ENCODE measurements at regions not wholly inside any gene's neighbourhood (a gene's known extent, or its start where the extent isn't known, plus 50 kb on each side); places are given as distances from the start of the nearest gene placed in this dataset.
"Not testable (repeated sequence)": the region's sequence is repeated elsewhere in the genome, so short reads cannot be mapped to it uniquely, and the experiment has no call there.

DNA sequence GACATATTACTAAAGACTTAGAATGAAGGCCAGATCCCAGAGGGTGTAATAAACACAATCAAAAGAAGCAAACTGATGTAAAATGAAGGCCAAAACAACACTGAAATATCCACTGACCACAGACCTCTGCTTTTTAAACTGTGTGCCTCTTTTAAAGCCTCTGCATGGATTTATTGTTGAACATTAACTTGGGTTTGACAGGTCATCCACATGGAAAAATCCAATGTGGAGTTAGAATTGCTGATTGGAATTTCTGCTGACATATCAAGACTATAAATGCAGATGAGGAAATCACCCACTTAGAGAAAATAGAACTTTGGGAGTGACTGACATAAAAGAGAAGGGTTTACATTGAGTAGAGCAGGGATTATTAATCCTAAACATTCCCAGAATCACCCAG, 853.9 kb upstream of the RAG2 start:
- Mint-ChIP-seq H3K4me1 (ENCODE audit: low read depth) (no peaks in the 10 kb centered on the region), H3K36me3 (ENCODE audit: low read depth) (no peaks in the 10 kb centered on the region), H3K27me3 (no peaks in the 10 kb centered on the region), H3K4me3 (no peak overlapping the region), H3K9me3 (peaks cover 19% of the 10 kb centered on the region), H3K27ac (no peak overlapping the region)
- DNase-seq, result no peak

DNA sequence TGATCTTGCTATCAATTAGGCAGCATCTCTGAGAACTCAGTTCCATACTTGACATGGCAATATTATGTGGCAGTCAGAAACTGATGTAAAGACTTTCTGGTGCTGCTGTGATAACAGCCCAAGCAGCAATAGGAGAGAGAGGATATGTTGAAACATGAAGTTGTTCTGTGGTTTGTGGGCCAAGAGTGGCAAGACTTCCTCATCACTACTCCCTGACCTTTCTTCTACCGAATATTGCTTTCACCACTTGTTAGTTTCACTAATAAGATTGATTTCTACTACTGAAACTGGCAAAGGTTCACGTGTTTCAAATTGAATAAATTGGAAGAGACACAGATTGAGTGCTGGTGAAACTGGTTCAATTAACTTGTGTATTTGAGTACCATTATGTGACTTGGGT, 852.6 kb upstream of the RAG2 start:
- Mint-ChIP-seq H3K27ac (no peak overlapping the region), H3K9me3 (peaks cover 23% of the 10 kb centered on the region), H3K36me3 (ENCODE audit: low read depth) (no peaks in the 10 kb centered on the region), H3K4me3 (no peak overlapping the region), H3K4me1 (ENCODE audit: low read depth) (no peaks in the 10 kb centered on the region), H3K27me3 (no peaks in the 10 kb centered on the region)
- no peak for DNase-seq

DNA sequence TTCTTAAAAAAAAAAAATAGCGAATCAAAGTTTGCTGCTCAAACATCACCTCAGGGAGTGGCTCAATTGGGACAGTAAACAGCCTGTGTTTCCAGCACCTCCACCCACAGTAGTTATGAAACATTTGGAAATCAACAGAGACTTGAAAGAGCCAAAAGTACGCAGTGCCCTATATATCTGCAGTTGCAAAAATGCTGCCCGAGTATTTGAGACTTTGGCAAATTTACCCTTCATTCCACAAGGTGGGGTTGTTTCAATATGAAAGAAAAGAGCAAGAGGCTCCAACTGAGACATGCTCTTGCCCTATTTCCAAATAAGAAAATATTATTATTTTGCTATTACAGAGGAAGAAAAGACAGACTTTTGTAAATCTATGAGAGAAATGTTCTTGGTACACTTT, 851.1 kb upstream of the RAG2 start:
- Mint-ChIP-seq H3K36me3 (ENCODE audit: low read depth) (no peaks in the 10 kb centered on the region), H3K27ac (no peak overlapping the region), H3K4me3 (no peak overlapping the region), H3K27me3 (no peaks in the 10 kb centered on the region), H3K9me3 (peaks cover 13% of the 10 kb centered on the region), H3K4me1 (ENCODE audit: low read depth) (no peaks in the 10 kb centered on the region)
- no peak for DNase-seq

- peaks cover 8% of the 10 kb centered on the region for H3K9me3 Mint-ChIP-seq
- no peak overlapping the region for H3K4me3 Mint-ChIP-seq
- no peak overlapping the region for H3K27ac Mint-ChIP-seq
- H3K36me3 Mint-ChIP-seq (ENCODE audit: low read depth), result no peaks in the 10 kb centered on the region
- H3K27me3 Mint-ChIP-seq, result no peaks in the 10 kb centered on the region
- H3K4me1 Mint-ChIP-seq (ENCODE audit: low read depth), result no peaks in the 10 kb centered on the region
- no peak for DNase-seq
These were observed 844.5 kb upstream of the RAG2 start for GRCh38 chr11:37442576-37442975.

DNA sequence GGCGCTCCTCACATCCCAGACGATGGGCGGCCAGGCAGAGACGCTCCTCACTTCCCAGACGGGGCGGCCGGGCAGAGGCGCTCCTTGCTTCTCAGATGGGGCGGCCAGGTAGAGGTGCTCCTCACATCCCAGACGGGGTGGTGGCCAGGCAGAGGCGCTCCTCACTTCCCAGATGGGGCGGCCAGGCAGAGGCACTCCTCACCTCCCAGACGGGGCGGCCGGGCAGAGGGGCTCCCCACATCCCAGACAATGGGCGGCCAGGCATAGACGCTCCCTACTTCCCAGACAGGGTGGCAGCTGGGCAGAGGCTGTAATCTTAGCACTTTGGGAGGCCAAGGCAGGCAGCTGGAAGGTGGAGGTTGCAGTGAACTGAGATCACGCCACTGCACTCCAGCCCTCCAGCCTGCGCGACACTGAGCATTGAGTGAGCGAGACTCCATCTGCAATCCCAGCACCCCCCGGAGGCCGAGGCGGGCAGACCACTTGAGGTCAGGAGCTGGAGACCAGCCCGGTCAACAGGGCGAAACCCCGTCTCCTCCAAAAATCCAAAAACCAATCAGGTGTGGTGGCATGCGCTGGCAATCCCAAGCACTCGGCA, 833.7 kb upstream of the RAG2 start:
- not testable (repeated sequence) for H3K27ac Mint-ChIP-seq; DNase-seq; H3K4me1 Mint-ChIP-seq (ENCODE audit: low read depth); H3K4me3 Mint-ChIP-seq; H3K9me3 Mint-ChIP-seq; H3K27me3 Mint-ChIP-seq; H3K36me3 Mint-ChIP-seq (ENCODE audit: low read depth)

DNA sequence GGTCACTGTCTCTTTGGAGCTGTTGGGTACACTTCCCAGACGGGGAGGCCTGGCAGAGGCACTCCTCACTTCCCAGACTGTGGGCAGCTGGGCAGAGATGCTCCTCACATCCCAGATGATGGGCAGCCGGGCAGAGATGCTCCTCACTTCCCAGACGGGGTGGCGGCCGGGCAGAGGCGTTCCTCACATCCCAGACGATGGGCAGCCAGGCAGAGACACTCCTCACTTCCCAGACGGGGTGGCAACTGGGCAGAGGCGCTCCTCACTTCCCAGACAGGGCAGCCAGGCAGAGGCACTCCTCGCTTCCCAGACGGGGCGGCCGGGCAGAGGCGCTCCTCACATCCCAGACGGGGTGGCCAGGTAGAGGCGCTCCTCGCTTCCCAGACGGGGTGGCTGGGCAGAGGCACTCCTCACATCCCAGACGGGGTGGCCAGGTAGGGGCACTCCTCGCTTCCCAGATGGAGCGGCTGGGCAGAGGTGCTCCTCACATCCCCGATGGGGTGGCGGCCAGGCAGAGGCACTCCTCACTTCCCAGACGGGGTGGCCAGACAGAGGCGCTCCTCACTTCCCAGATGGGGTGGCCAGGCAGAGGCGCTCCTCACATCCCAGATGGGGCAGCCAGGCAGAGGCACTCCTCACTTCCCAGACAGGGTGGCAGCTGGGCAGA, 833.1 kb upstream of the RAG2 start:
- not testable (repeated sequence) for DNase-seq; H3K27me3 Mint-ChIP-seq; H3K36me3 Mint-ChIP-seq (ENCODE audit: low read depth); H3K27ac Mint-ChIP-seq; H3K4me3 Mint-ChIP-seq; H3K4me1 Mint-ChIP-seq (ENCODE audit: low read depth); H3K9me3 Mint-ChIP-seq

DNA sequence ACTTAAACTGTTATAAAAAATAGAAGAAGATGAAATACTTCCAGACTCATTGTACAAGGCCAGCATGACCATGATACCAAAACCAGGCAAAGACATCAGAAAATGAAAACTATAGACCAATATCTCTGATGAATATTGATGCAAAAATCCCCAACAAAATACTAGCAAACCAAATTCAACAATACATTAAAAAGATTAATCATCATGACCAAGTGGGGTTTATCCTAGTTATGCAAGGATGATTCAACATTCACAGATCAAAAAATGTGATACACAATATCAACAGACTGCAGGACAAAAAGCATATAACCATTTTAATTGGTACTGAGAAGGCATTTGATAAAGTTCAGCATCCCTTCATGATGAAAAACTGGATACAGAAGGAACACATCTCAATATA, 824.5 kb upstream of the RAG2 start:
- Mint-ChIP-seq H3K27ac (no peak overlapping the region), H3K36me3 (ENCODE audit: low read depth) (no peaks in the 10 kb centered on the region), H3K27me3 (no peaks in the 10 kb centered on the region), H3K4me1 (ENCODE audit: low read depth) (no peaks in the 10 kb centered on the region), H3K4me3 (no peak overlapping the region), H3K9me3 (peaks cover 13% of the 10 kb centered on the region)
- no peak for DNase-seq

- H3K27me3 Mint-ChIP-seq, result no peaks in the 10 kb centered on the region
- DNase-seq, result no peak
- peaks cover 16% of the 10 kb centered on the region for H3K9me3 Mint-ChIP-seq
- H3K4me1 Mint-ChIP-seq (ENCODE audit: low read depth), result no peaks in the 10 kb centered on the region
- no peaks in the 10 kb centered on the region for H3K36me3 Mint-ChIP-seq (ENCODE audit: low read depth)
- H3K4me3 Mint-ChIP-seq, result no peak overlapping the region
- no peak overlapping the region for H3K27ac Mint-ChIP-seq
These were observed 813.3 kb upstream of the RAG2 start for GRCh38 chr11:37411289-37411688.

- no peak for DNase-seq
- H3K27ac Mint-ChIP-seq, result no peak overlapping the region
- H3K27me3 Mint-ChIP-seq, result no peaks in the 10 kb centered on the region
- H3K9me3 Mint-ChIP-seq, result peaks cover 16% of the 10 kb centered on the region
- H3K4me1 Mint-ChIP-seq (ENCODE audit: low read depth), result no peaks in the 10 kb centered on the region
- H3K4me3 Mint-ChIP-seq, result no peak overlapping the region
- no peaks in the 10 kb centered on the region for H3K36me3 Mint-ChIP-seq (ENCODE audit: low read depth)
These were observed 811.1 kb upstream of the RAG2 start for GRCh38 chr11:37409124-37409523.

DNA sequence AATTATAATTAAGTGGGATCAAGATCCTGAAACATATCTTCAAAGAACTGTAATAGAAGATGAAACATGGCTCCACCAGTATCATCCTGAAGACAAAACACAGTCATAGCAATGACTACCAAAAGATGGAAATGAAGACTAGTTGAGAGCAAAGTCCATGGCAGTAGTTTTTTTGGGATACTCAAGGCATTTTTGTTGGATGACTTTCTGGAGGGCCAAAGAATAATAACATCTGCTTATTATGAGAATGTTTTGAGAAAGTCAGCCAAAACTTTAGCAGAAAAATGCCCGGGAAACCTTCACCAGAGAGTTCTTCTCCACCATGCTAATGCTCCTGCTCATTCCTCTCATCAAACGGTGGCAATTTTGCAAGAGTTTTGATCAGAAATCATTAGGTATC, 809.4 kb upstream of the RAG2 start:
- no peaks in the 10 kb centered on the region for H3K27me3 Mint-ChIP-seq
- H3K4me3 Mint-ChIP-seq, result no peak overlapping the region
- no peak for DNase-seq
- no peaks in the 10 kb centered on the region for H3K4me1 Mint-ChIP-seq (ENCODE audit: low read depth)
- H3K27ac Mint-ChIP-seq, result no peak overlapping the region
- no peaks in the 10 kb centered on the region for H3K36me3 Mint-ChIP-seq (ENCODE audit: low read depth)
- peaks cover 20% of the 10 kb centered on the region for H3K9me3 Mint-ChIP-seq

GRCh38 chr11:37406651-37407050, 808.6 kb upstream of the RAG2 start:
- Mint-ChIP-seq H3K4me1 (ENCODE audit: low read depth) (no peaks in the 10 kb centered on the region), H3K36me3 (ENCODE audit: low read depth) (no peaks in the 10 kb centered on the region), H3K9me3 (peaks cover 19% of the 10 kb centered on the region), H3K27ac (no peak overlapping the region), H3K4me3 (no peak overlapping the region), H3K27me3 (no peaks in the 10 kb centered on the region)
- DNase-seq, result no peak

- no peaks in the 10 kb centered on the region for H3K27me3 Mint-ChIP-seq
- no peak for DNase-seq
- no peaks in the 10 kb centered on the region for H3K4me1 Mint-ChIP-seq (ENCODE audit: low read depth)
- no peaks in the 10 kb centered on the region for H3K36me3 Mint-ChIP-seq (ENCODE audit: low read depth)
- H3K4me3 Mint-ChIP-seq, result no peak overlapping the region
- H3K9me3 Mint-ChIP-seq, result peaks cover 19% of the 10 kb centered on the region
- no peak overlapping the region for H3K27ac Mint-ChIP-seq
These were observed 806.2 kb upstream of the RAG2 start for GRCh38 chr11:37404231-37404630.

DNA sequence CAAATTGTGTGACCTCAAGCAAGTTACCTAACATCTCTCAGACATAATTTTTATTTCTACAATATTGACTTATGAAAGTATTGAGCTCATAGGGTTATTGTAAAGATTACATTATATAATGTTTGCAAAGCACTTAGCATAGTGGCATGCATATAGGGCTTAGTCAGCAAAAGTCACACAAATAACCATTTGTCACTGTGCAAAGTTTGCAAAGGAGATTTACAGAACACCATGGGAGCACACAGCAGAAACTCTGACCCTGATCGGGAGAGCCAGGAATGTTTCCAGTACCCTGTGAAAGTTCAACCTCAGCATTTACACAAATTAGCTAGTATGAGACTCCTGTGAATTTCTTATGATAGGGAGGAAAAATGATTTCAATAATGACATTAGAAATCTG, 804.6 kb upstream of the RAG2 start:
- H3K36me3 Mint-ChIP-seq (ENCODE audit: low read depth), result no peaks in the 10 kb centered on the region
- no peak for DNase-seq
- no peaks in the 10 kb centered on the region for H3K27me3 Mint-ChIP-seq
- H3K4me3 Mint-ChIP-seq, result no peak overlapping the region
- H3K4me1 Mint-ChIP-seq (ENCODE audit: low read depth), result no peaks in the 10 kb centered on the region
- peaks cover 18% of the 10 kb centered on the region for H3K9me3 Mint-ChIP-seq
- H3K27ac Mint-ChIP-seq, result no peak overlapping the region

- Mint-ChIP-seq H3K36me3 (ENCODE audit: low read depth) (no peaks in the 10 kb centered on the region), H3K4me3 (no peak overlapping the region), H3K27me3 (no peaks in the 10 kb centered on the region), H3K9me3 (peaks cover 28% of the 10 kb centered on the region), H3K27ac (no peak overlapping the region), H3K4me1 (ENCODE audit: low read depth) (no peaks in the 10 kb centered on the region)
- no peak for DNase-seq
These were observed 796.3 kb upstream of the RAG2 start for GRCh38 chr11:37394236-37394870.

DNA sequence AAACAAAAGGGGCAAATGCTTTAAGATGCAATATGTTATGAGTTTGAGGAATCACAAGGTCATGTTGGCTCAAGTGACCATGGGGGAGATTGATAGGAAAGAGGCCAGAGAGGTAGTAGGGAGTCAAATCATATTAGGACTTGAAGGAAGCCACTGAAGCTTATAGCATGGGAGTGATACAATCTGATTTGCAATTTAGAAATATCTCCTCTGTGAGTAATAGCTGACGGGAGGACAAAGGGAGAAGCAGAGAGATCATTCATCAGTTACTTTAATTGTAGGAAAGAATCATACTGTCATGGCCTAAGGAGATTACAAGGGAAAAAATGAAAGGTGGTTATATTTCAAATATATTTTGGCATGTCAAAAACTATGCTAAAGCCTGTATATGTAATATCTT, 793.6 kb upstream of the RAG2 start:
- Mint-ChIP-seq H3K27ac (no peak overlapping the region), H3K9me3 (peaks cover 26% of the 10 kb centered on the region), H3K4me1 (ENCODE audit: low read depth) (no peaks in the 10 kb centered on the region), H3K4me3 (no peak overlapping the region), H3K36me3 (ENCODE audit: low read depth) (no peaks in the 10 kb centered on the region), H3K27me3 (no peaks in the 10 kb centered on the region)
- no peak for DNase-seq

All from activated T-cell treated with anti-CD3 and anti-CD28 coated beads, Interleukin-2, amount 50 U/mL, for 24 hours (primary cell).